ENCODE measurements at regions not wholly inside any gene's neighbourhood (a gene's known extent, or its start where the extent isn't known, plus 50 kb on each side); places are given as distances from the start of the nearest gene placed in this dataset.
"Not testable (repeated sequence)": the region's sequence is repeated elsewhere in the genome, so short reads cannot be mapped to it uniquely, and the experiment has no call there.

DNA sequence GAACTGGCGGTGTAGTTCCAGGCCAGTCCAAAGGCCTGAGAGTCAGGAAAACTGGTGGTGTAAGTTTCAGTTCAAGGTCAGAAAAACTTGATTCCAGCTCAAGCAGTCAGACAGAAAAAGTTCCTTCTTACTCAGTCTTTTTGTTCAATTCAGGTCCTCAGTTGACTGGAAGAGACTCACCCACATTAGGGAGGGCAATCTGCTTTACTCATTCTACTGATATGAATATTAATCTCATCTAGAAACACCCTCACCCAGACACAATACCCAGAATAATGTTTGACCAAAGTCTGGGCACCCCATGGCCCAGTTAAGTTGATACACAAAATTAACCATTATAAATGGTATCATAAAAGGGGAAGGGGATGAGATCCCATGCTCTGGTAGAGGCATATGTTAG lies 50.1 kb upstream of the LTA4H start:
- DNase-seq: no peak

DNA sequence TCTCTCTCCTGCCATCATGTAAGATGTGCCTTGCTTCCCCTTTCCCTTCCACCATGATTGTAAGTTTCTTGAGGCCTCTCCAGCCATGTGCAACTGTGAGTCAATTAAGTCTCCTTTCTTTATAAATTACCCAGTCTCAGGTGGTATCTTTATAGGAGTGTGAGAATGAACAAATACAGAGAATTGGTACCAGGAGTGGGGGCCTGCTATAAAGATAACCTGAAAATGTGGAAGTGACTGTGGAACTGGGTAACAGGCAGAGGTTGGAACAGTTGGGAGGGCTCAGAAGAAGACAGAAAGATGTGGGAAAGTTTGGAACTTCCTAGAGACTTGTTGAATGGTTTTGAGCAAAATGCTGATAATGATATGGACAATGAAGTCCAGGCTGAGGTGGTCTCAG lies 50.8 kb upstream of the LTA4H start:
- DNase-seq: not testable (repeated sequence)

DNA sequence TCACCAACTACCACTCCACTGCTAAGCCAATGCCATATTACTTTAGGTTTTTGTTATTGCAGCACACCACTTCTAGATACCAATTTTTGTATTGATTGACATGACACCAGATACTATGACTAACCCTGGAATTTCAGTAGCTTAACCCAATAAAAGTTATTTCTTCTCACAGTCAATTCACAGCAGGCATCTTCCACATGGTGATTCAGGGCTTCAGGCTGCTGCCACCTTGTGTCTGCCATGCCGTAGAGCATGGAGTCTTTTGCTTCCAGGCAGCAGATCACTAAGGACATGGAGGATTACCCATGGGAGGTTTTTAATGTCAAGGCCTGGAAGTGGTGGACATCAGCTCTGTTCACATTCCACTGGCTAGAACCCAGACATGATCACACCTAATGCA lies 56.4 kb upstream of the LTA4H start:
- no peak for DNase-seq

DNA sequence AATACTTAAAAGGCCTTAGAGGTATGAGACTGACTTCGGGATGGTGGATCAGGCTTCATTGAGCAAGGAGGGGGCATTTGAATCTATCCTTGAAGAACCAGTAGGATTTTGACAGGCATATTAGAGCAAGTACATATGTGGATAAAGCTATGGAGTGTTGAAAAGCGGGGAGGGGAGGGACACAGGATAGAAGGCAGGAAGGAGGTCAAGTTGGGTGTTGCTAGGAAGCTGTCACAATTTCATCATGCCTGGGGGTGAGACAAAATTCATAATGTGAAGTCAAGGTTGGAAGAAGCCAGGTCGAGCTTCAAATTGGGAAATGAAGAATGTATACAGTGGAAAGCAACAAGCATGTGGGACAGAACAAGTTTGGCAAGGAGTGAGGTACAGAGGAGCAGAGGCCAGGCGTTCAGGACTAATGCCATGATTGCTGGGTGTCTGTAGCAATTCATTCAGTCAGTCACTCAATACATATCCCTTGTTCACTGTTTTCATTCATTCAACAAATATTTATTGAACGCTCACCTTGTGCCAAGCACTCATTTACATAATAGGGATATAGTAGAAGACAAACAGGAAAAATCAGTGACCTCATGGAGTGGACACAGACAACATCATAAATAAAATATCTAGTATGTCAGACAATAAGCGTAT lies 58.3 kb upstream of the LTA4H start:
- DNase-seq: no peak

DNA sequence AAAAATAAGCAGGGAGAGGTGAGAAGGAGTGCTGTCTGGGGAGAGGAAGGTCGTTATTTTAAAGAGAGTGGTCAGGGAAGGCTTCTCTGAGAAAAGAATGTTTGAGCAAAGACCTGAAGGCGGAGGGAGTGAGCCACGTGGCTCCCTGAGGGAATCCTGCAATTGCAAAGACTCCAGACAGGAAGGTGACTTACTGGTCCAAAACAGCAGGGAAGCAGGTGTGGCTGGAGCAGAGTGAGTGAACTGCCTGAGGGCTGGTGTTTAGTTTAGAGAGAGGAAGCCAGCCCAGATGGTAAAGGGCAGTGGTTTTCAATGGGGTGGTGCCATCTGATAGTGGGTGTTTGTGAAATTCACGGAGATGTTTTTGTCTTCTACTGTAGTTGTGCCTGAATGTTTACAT lies 58.8 kb upstream of the LTA4H start:
- DNase-seq: no peak

DNA sequence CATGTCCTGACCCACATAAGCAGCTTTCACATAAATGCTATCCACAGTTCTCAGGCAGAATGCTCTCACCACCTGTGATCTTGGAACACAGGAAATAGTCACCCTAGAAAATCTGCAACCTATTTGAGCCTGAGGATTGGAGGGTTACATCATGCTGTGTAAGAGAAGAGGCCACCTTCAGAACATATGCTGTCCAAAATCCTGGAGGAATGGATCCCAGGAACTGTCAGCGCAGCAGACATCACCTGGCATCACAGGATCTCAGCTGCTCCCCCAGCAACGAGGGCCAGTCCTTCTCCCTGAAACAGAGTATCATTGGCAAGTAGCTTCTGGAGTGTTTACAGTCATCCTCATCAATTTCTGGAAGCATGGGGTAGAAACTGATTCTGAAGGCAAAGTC lies 63.2 kb upstream of the LTA4H start:
- DNase-seq: no peak

DNA sequence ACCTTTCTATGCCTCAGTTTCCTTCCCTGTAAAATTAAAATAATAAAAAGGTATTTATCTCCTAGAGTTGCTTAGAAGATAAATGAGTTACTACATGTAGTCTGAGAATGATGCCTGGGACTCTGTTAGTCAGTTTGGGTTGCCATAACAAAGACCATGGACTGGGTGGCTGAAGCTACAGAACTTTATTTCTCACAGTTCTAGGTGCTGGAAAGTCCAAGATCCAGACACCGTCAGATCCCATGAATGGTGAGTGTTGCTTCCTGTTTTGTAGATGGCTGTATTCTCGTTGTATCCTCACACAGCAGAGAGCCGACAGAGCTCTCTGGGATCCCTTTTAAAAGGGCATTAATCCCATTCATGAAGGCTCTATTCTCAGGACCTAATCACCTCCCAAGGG lies 64.0 kb upstream of the LTA4H start:
- no peak for DNase-seq

DNA sequence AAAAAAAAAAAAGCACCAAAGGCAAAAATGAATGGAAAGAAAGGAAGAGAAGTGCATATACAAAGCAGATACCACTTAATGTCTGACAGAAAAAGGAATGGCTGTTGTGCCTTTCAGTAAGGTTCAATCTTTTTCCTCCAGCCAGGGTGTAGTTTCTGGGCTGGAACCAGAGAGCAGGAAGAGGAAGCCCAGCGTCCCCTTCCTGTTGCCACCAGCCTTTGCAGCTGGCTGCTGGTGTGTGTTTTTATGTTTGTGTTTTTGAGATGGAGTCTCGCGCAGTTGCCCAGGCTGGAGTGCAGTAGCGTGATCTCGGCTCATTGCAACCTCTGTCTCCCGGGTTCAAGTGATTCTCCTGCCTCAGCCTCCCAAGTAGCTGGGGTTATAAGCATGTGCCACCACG lies 64.6 kb upstream of the LTA4H start:
- peak in 2 of 6 experiments; percentile 18 to 23 for DNase-seq

DNA sequence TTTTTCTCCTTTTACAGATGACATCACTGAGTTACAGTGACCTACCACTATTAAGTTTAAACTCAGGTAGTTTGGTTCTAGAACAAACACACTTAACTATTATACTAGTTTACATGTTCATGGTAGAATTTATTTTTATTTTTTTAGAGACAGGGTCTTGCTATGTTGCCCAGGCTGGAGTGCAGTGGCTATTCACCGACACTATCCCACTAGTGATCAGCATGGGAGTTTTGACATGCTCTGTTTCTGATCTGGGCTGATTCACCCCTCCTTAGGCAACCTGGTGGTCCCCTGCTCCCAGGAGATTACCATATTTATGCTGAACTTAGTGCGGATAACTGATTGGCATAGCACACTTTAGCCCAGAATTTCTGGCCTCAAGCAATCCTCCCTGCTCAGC lies 66.4 kb upstream of the LTA4H start:
- no peak for DNase-seq

DNA sequence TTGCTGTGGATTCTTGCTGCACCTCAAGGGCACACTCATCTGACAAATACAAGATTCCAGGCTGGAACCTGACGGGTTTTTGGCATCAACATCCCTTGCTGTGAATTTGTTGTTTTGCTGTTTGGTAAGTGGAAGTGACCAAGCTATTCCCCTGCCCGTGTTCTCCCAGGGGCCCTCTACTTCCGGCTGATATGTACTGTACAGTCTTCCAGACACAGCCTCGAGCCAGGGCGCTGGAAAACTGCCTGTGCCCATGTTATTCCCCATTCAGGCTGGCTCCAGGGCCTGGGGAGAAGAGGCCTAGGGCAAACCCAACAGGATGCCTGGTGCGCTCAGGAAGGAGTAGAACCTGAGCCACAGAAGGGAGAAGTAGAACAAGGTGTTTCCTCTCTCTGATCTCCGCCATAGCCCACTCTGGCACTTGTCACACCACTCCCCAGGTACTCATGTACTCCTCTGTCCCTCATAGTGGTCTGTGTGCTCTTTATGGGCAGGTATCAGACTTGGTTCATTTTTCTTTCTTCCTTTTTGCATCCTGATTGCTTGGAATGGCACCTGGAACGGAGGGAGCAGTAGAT lies 67.8 kb upstream of the LTA4H start:
- DNase-seq: no peak

DNA sequence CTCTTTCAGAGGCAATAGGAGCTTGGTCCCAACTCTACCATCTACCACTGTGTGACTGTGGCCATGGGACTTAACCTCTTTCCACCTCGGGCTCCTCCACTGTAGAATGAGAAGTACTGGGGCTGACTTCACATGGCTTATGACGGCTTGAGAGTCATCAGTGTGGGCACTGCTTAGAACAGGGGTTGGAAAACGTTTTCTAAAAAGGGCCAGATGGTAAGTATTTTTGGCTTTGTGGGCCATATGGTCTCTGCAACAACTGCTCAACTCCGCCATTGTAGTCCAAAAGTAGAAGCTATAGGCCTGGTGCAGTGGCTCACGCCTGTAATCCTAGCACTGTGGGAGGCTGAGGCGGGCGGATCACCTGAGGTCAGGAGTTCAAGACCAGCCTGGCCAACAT lies 69.2 kb upstream of the LTA4H start:
- DNase-seq: no peak

DNA sequence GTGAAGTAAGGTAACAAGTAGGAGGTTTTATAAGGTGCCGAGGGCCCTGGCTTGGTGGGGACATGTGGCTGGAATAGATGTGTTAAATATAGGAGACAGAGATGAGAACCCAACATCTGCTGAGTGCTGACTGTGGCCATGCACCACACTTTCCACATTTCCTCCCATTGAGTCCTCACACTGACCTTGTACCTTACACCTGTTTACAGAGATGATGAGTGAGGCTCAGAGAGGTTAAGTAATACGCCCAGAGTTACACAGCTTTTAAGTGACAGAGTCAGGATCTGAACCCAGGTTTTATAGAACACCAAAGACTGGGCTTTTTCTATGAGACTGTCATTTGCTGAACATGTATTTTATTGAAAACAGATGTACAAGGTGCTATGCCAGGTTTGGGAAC lies 70.8 kb upstream of the LTA4H start:
- no peak for DNase-seq

DNA sequence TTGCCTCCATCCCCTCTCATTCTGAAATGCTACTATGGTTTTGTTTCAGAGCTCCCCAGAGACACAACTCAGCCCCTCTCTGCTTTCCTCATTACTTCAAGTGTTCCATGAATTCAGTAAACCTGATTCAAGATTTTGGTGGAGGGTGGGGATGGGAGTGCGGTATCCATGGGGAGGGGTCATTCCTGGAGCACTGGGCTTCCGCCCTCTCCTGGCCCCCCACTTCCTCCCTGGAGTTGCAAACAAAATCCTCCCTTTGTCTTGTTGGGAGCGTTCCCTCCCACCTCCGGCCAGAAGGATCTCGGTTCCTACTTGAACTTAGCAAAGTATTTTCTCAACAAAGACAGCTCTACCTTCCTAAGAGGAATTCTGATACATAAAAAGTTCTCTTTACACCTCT lies 71.8 kb upstream of the LTA4H start:
- no peak for DNase-seq

DNA sequence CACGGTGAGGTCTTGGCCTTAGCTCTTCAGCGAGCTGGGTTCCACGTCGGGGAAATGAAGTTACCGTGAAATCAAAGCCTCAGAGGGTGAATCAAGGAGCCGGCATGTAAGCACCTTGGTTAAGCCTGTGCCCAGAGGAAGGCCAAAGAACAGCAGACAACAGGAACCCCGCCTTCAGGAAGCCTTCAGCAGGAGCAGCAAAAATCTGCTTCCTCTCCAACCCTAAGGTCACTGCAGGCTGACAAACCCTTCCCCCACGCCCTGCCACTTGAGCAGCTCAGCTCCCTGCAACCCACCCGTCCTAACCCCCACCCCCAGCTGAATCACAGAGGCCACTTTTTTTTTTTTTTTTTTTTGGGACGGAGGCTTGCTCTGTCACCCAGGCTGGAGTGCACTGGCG lies 72.9 kb upstream of the LTA4H start:
- peak in 5 of 6 experiments; percentile 6 to 49 (median 29) for DNase-seq

DNA sequence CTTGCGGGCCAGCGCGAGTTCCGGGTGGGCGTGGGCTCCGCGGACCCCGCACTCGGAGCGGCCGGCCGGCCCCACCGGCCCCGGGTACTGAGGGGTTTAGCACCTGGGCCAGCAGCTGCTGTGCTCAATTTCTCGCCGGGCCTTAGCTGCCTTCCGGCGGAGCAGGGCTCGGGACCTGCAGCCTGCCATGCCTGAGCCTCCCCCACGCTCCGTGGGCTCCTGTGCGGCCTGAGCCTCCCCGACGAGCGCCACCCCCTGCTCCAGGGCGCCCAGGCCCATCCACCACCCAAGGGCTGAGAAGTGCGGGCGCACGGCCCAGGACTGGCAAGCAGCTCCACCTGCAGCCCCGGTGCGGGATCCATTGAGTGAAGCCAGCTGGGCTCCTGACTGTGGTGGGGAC lies 73.6 kb upstream of the LTA4H start:
- DNase-seq: not testable (repeated sequence)

DNA sequence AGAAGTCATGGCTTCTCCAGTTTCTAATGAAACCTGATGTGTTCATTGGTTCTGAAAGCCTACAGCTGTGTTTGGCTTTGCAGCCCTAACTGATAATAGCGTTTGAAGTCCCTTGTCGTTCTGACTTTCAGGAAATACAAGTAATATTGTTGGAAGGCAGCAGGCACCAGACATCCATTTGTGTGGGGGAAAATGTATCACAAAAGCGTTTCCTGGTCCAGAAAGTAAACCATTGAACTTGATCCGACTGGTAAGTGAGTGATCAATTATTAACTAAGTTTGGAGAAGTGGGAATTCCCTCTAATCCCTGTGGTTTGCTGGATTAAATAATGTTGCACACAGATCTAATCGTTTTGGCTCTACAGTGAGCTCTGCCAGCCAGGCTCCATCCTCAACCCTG lies 77.3 kb upstream of the LTA4H start:
- no peak for DNase-seq

DNA sequence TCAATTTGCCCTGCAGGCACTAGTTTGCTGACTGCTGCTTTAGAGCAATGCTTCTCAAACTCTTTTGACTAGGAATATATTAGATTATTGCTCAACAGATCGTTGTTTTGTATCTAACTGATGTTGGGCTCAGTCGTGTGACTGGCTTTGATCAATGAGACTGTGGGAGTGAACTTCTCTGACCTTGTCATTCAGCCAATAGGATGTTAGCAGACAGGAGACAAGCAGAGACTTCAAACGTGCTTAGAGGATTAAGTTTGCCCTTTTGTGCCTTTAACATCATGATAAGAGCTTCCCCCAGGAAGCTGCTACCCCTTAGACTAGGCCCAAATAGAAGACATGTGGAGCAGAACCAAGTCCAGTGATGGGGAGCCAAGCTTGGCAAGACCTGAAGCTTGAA lies 76.7 kb upstream of the ELK3 start:
- DNase-seq: no peak

DNA sequence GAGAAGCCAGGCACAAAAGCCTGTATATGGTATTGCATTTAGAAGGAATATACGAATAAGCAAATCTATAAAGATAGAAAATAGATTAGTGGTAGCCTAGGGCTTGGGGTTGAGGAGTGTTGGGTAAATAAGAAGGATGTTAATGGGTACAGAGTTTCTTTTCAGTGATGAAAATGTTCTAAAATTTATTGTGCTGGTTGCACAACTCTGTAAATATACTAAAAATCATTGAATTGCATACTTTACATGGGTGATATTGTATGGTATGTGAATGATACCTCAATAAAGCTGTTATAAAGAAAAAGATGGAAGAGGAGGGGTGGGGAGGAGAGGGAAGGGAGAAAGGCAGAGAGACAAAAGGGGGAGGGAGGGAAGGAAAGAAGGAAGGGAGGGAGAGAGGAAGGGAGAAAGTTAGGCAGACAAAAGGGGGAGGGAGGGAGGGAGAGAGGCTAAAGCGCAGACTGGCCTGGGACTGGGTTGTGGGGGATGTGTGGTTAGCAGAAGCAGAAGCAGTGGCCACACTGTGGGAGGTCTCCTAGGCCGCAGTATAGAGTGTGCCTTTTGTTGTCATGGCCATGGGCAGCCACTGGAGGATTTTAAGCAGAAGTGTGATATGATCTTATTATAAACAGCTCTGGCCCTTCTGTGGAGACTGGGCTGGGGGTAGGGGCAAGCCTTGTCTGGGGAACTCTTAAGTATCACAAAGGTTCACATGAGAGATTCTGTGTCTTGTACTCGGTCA lies 73.6 kb upstream of the ELK3 start:
- no peak for DNase-seq

DNA sequence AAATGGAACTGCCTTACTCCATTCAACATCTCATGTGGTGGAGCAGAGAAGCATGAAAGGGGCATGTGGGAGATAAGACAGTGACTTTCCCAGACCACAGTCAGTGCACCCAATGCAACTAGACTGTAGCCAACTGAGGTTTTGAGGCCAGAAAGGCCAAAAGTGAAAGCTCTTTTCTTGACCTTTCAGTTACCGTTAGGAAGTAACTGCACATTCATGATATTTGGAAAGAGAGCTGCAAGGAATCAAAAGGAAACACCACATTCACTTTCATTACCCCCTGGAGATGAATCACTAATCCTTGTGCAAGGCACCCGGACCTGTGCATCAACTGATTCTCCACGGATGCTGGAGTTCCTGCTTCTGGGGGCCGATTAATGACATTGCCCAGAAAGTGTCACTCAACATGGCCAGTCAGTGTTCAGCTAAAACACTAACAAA lies 72.9 kb upstream of the ELK3 start:
- no peak for DNase-seq

DNA sequence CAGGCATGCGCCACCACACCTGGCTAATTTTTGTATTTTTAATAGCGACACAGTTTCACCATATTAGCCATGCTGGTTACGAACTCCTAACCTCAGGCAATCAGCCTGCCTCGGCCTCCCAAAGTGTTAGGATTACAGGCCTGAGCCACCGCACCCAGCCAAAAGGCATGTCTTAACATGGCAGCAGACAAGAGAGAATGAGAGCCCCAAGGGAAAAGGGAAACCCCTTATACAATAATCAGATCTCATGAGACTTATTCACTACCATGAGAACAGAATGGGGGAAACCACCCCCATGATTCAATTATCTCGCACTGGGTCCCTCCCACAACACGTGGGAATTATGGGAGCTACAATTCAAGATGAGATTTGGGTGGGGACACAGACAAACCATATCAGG lies 65.9 kb upstream of the ELK3 start:
- DNase-seq: not testable (repeated sequence)

DNA sequence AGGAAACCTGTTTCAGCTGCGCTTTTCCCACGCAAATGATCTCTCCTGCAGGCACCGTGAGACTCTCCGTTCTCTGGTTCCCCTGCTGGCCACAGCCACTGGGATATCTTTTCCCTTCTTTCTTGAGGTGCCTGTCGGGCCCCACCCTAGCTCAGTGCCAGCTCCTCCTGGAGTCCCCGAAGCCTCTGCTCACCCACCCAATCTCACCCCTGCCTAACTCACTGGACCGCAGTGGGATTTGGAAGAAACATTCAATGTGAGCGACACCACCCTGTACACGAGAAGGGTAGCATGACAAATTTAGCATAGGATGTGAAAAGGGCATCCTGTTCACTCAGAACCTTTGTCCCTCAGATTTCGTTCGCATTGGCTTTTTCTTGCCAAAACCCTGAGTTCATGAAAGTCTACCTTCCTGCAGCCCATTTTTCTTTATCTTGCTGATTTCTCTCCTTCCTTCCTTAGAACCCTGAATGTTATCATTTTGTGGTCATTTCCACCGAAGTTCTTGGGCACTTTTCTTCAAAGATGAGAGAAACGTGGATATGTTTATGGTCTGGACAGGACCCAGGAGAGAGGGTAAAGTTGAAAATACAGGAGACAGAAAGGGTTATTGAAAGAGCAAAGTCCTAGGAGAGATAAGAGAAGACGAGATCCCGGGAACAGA lies 63.6 kb upstream of the ELK3 start:
- no peak for DNase-seq

DNA sequence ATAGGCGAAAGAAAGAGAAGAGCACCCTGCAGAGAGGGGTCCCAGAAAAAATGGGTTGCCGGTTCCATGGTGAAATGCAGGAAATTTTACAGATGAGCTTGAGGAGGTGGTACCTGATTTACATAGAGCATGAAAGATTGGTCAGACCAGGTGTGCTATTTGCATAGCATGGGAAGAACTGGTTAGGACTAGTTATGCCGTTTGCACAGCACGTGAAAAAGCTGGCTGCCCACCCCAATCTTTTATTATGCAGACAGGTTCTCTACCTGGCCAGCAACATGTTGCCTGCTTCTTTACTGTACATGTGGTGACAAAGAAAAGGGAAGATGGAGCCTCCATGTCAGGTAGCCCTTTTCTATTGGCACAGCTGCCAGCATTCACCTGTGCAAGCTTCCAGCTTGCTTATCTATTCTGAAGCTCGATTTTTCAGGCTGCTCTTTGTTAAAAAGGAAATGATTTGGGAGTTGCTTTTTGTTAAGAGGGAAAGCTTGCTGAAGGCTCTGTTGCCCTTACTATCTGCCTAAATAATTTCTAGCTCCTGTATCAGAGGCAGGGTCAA lies 62.9 kb upstream of the ELK3 start:
- no peak for DNase-seq

DNA sequence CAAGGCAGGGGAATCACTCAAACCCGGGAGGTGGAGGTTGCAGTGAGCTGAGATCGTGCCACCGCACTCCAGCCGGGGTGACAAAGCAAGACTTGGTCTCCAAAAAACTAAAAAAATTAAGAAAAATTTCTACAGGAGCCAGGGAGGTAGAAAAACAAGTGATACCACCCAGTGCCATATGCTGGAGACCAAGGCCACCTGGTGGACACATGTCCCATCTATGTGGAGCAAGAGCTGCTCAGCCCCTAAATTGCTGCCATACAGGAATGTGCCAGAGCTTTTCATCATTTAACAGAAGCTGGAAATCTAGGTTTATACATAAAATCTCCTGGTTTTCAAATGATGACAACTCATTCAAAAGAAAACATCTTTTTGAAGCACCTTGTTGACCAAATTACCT lies 61.4 kb upstream of the ELK3 start:
- peak in 2 of 6 experiments; percentile 12 to 17 for DNase-seq

DNA sequence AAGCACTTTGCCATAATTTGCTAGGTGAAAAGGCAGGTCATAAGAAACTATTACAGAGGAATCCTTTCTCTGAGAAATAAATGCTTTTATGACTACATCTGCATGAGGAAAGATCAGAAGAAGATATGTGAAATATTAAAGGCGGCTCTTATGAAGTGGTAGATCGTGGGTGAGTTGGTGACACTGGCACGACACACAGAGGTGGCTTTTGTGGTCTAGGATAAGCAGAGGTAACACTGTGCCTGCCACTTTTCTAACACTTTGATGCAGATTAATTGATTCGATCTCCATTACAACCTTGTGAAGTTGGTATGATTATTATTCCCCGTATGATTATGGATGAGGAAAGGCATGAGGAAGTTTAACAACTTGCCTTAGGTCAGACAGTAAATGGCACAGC lies 60.0 kb upstream of the ELK3 start:
- no peak for DNase-seq

All from stimulated activated naive CD4-positive, alpha-beta T cell (primary cell).